ENCODE measurements at regions not wholly inside any gene's neighbourhood (a gene's known extent, or its start where the extent isn't known, plus 50 kb on each side); places are given as distances from the start of the nearest gene placed in this dataset.

GRCh38 chr2:168357797-168358472 lies 98.1 kb upstream of the CERS6 start:
- no peak for DNase-seq
- no peak overlapping the region for H3K27ac ChIP-seq
- no peak overlapping the region for H3K4me3 ChIP-seq (ENCODE audit: low read depth, low read length)
- no peaks in the 10 kb centered on the region for H3K9me3 ChIP-seq (ENCODE audit: severe bottlenecking)
- H3K36me3 ChIP-seq, result no peaks in the 10 kb centered on the region
- H3K27me3 ChIP-seq (ENCODE audit: insufficient read depth, low read depth, severe bottlenecking), result no peaks in the 10 kb centered on the region
- TF ChIP-seq CTCF (IDR thresholded peaks at IDR 0.05; ENCODE audit: low read depth, low read length), result no peak

- Histone ChIP-seq H3K27me3 (ENCODE audit: insufficient read depth, low read depth, severe bottlenecking) (no peaks in the 10 kb centered on the region), H3K4me3 (ENCODE audit: low read depth, low read length) (no peak overlapping the region), H3K36me3 (no peaks in the 10 kb centered on the region), H3K9me3 (ENCODE audit: severe bottlenecking) (no peaks in the 10 kb centered on the region), H3K27ac (no peak overlapping the region)
- DNase-seq, result no peak
- TF ChIP-seq CTCF (IDR thresholded peaks at IDR 0.05; ENCODE audit: low read depth, low read length), result no peak
Measured at GRCh38 chr2:168359082-168359481, 97.0 kb upstream of the CERS6 start.

GRCh38 chr2:168363347-168364092 lies 92.6 kb upstream of the CERS6 start:
- no peak for TF ChIP-seq CTCF (IDR thresholded peaks at IDR 0.05; ENCODE audit: low read depth, low read length)
- Histone ChIP-seq H3K36me3 (no peaks in the 10 kb centered on the region), H3K27me3 (ENCODE audit: insufficient read depth, low read depth, severe bottlenecking) (no peaks in the 10 kb centered on the region), H3K9me3 (ENCODE audit: severe bottlenecking) (no peaks in the 10 kb centered on the region), H3K27ac (no peak overlapping the region), H3K4me3 (ENCODE audit: low read depth, low read length) (no peak overlapping the region)
- no peak for DNase-seq

GRCh38 chr2:168365094-168365621 lies 90.9 kb upstream of the CERS6 start:
- TF ChIP-seq CTCF (IDR thresholded peaks at IDR 0.05; ENCODE audit: low read depth, low read length), result no peak
- Histone ChIP-seq H3K36me3 (no peaks in the 10 kb centered on the region), H3K9me3 (ENCODE audit: severe bottlenecking) (no peaks in the 10 kb centered on the region), H3K4me3 (ENCODE audit: low read depth, low read length) (no peak overlapping the region), H3K27me3 (ENCODE audit: insufficient read depth, low read depth, severe bottlenecking) (no peaks in the 10 kb centered on the region), H3K27ac (no peak overlapping the region)
- no peak for DNase-seq

- DNase-seq, result no peak
- no peak for TF ChIP-seq CTCF (IDR thresholded peaks at IDR 0.05; ENCODE audit: low read depth, low read length)
- Histone ChIP-seq H3K36me3 (no peaks in the 10 kb centered on the region), H3K9me3 (ENCODE audit: severe bottlenecking) (no peaks in the 10 kb centered on the region), H3K4me3 (ENCODE audit: low read depth, low read length) (no peak overlapping the region), H3K27ac (no peak overlapping the region), H3K27me3 (ENCODE audit: insufficient read depth, low read depth, severe bottlenecking) (no peaks in the 10 kb centered on the region)
Measured at GRCh38 chr2:168369031-168369430, 87.0 kb upstream of the CERS6 start.

Measured in WERI-Rb-1 (cell line).